ENCODE measurements at regions not wholly inside any gene's neighbourhood (a gene's known extent, or its start where the extent isn't known, plus 50 kb on each side); places are given as distances from the start of the nearest gene placed in this dataset.

- no peak for TF ChIP-seq YY1 (IDR thresholded peaks at IDR 0.05; ENCODE audit: low read depth)
- no peak for TF ChIP-seq FOXM1 (IDR thresholded peaks at IDR 0.05; ENCODE audit: borderline replicate concordance, low read depth)
- TF ChIP-seq NFIC (IDR thresholded peaks at IDR 0.05), result no peak
- TF ChIP-seq MAX (IDR thresholded peaks at IDR 0.05), result no peak
- TF ChIP-seq CREB1 (IDR thresholded peaks at IDR 0.05; ENCODE audit: low read depth), result no peak
- TF ChIP-seq TAF1 (IDR thresholded peaks at IDR 0.05; ENCODE audit: low read depth), result no peak
- no peak for TF ChIP-seq TEAD4 (IDR thresholded peaks at IDR 0.05)
- no peak for TF ChIP-seq TCF12 (IDR thresholded peaks at IDR 0.05; ENCODE audit: low read depth)
Measured at GRCh38 chr10:88181902-88182600, 318.6 kb downstream of the PTEN start.

- TF ChIP-seq CEBPB (IDR thresholded peaks at IDR 0.05), result no peak
- TF ChIP-seq ZBTB7A (IDR thresholded peaks at IDR 0.05; ENCODE audit: low read depth), result no peak
- no peak for TF ChIP-seq EGR1 (IDR thresholded peaks at IDR 0.05)
- TF ChIP-seq REST (IDR thresholded peaks at IDR 0.05; ENCODE audit: low read depth), result no peak
- TF ChIP-seq FOXM1 (IDR thresholded peaks at IDR 0.05; ENCODE audit: borderline replicate concordance, low read depth), result no peak
- no peak for TF ChIP-seq RAD21 (IDR thresholded peaks at IDR 0.05; ENCODE audit: low read depth)
- TF ChIP-seq EP300 (IDR thresholded peaks at IDR 0.05; ENCODE audit: borderline replicate concordance), result no peak
- TF ChIP-seq TAF1 (IDR thresholded peaks at IDR 0.05; ENCODE audit: low read depth), result no peak
Measured at GRCh38 chr10:88182601-88182930, 319.1 kb downstream of the PTEN start.

GRCh38 chr10:88184543-88185297 is 321.3 kb downstream of the PTEN start:
- TF ChIP-seq ZBTB7A (IDR thresholded peaks at IDR 0.05; ENCODE audit: low read depth) (no peak), TEAD4 (IDR thresholded peaks at IDR 0.05) (no peak), FOXM1 (IDR thresholded peaks at IDR 0.05; ENCODE audit: borderline replicate concordance, low read depth) (no peak), CREB1 (IDR thresholded peaks at IDR 0.05; ENCODE audit: low read depth) (no peak), EGR1 (IDR thresholded peaks at IDR 0.05) (no peak), CEBPB (IDR thresholded peaks at IDR 0.05) (no peak), USF1 (IDR thresholded peaks at IDR 0.05) (no peak)

- TF ChIP-seq RAD21 (IDR thresholded peaks at IDR 0.05; ENCODE audit: low read depth) (no peak), NFIC (IDR thresholded peaks at IDR 0.05) (no peak), TEAD4 (IDR thresholded peaks at IDR 0.05) (no peak), MAX (IDR thresholded peaks at IDR 0.05) (no peak), TCF12 (IDR thresholded peaks at IDR 0.05; ENCODE audit: low read depth) (no peak), ZBTB7A (IDR thresholded peaks at IDR 0.05; ENCODE audit: low read depth) (no peak), EP300 (IDR thresholded peaks at IDR 0.05; ENCODE audit: borderline replicate concordance) (no peak), FOXM1 (IDR thresholded peaks at IDR 0.05; ENCODE audit: borderline replicate concordance, low read depth) (no peak), CEBPB (IDR thresholded peaks at IDR 0.05) (no peak)
Measured at GRCh38 chr10:88185830-88186229, 322.4 kb downstream of the PTEN start.

- TF ChIP-seq EP300 (IDR thresholded peaks at IDR 0.05; ENCODE audit: borderline replicate concordance) (no peak), TCF12 (IDR thresholded peaks at IDR 0.05; ENCODE audit: low read depth) (no peak), FOXM1 (IDR thresholded peaks at IDR 0.05; ENCODE audit: borderline replicate concordance, low read depth) (no peak), CEBPB (IDR thresholded peaks at IDR 0.05) (no peak), MAX (IDR thresholded peaks at IDR 0.05) (no peak), REST (IDR thresholded peaks at IDR 0.05; ENCODE audit: low read depth) (no peak), TEAD4 (IDR thresholded peaks at IDR 0.05) (no peak), USF1 (IDR thresholded peaks at IDR 0.05) (no peak)
Measured at GRCh38 chr10:88186335-88186734, 322.9 kb downstream of the PTEN start.

- TF ChIP-seq REST (IDR thresholded peaks at IDR 0.05; ENCODE audit: low read depth) (no peak), MAX (IDR thresholded peaks at IDR 0.05) (no peak), CREB1 (IDR thresholded peaks at IDR 0.05; ENCODE audit: low read depth) (no peak), RAD21 (IDR thresholded peaks at IDR 0.05; ENCODE audit: low read depth) (no peak), ZBTB7A (IDR thresholded peaks at IDR 0.05; ENCODE audit: low read depth) (no peak), FOXM1 (IDR thresholded peaks at IDR 0.05; ENCODE audit: borderline replicate concordance, low read depth) (no peak), TEAD4 (IDR thresholded peaks at IDR 0.05) (no peak), EGR1 (IDR thresholded peaks at IDR 0.05) (no peak), EP300 (IDR thresholded peaks at IDR 0.05; ENCODE audit: borderline replicate concordance) (no peak), USF1 (IDR thresholded peaks at IDR 0.05) (no peak), CEBPB (IDR thresholded peaks at IDR 0.05) (no peak), TAF1 (IDR thresholded peaks at IDR 0.05; ENCODE audit: low read depth) (no peak), TCF12 (IDR thresholded peaks at IDR 0.05; ENCODE audit: low read depth) (no peak), YY1 (IDR thresholded peaks at IDR 0.05; ENCODE audit: low read depth) (no peak), NFIC (IDR thresholded peaks at IDR 0.05) (no peak)
Measured at GRCh38 chr10:88187472-88187871, 324.0 kb downstream of the PTEN start.

Data from Ishikawa (cell line).